Astrocyte of the hippocampus (primary cell): ENCODE measurements at regions not wholly inside any gene's neighbourhood (a gene's known extent, or its start where the extent isn't known, plus 50 kb on each side); places are given as distances from the start of the nearest gene placed in this dataset.

Source experiments
- DNase-seq: peaks from one replicate; pipeline ENCODE4 v3.0.0; 2011; ENCODE audit warnings: low read depth, low spot score

- peak; percentile 64 for DNase-seq
These were observed 409.5 kb downstream of the ARHGEF28 start for GRCh38 chr5:74035521-74035937.

- DNase-seq: peak; percentile 93
These were observed 408.7 kb downstream of the ARHGEF28 start for GRCh38 chr5:74034733-74035132.

- no peak for DNase-seq
These were observed 406.6 kb downstream of the ARHGEF28 start for GRCh38 chr5:74032617-74033016.

- no peak for DNase-seq
These were observed 405.5 kb downstream of the ARHGEF28 start for GRCh38 chr5:74031536-74031935.

- no peak for DNase-seq
These were observed 404.8 kb downstream of the ARHGEF28 start for GRCh38 chr5:74030821-74031220.

- no peak for DNase-seq
These were observed 404.4 kb downstream of the ARHGEF28 start for GRCh38 chr5:74030371-74030770.

- no peak for DNase-seq
These were observed 403.0 kb downstream of the ARHGEF28 start for GRCh38 chr5:74028976-74029375.

GRCh38 chr5:74028406-74028805 is 402.4 kb downstream of the ARHGEF28 start:
- DNase-seq: peak; percentile 82

GRCh38 chr5:74027732-74028338 is 401.8 kb downstream of the ARHGEF28 start:
- no peak for DNase-seq

- no peak for DNase-seq
These were observed 400.3 kb downstream of the ARHGEF28 start for GRCh38 chr5:74026310-74026709.

- DNase-seq: no peak
These were observed 395.1 kb downstream of the ARHGEF28 start for GRCh38 chr5:74021126-74021525.

- DNase-seq: no peak
These were observed 394.5 kb downstream of the ARHGEF28 start for GRCh38 chr5:74020503-74020902.

- no peak for DNase-seq
These were observed 393.9 kb downstream of the ARHGEF28 start for GRCh38 chr5:74019923-74020322.

- peak; percentile 87 for DNase-seq
These were observed 391.8 kb downstream of the ARHGEF28 start for GRCh38 chr5:74017786-74018211.

- no peak for DNase-seq
These were observed 391.1 kb downstream of the ARHGEF28 start for GRCh38 chr5:74017112-74017511.

- DNase-seq: no peak
These were observed 390.4 kb downstream of the ARHGEF28 start for GRCh38 chr5:74016373-74016772.

GRCh38 chr5:74015716-74016115 is 389.7 kb downstream of the ARHGEF28 start:
- no peak for DNase-seq

- DNase-seq: no peak
These were observed 387.2 kb downstream of the ARHGEF28 start for GRCh38 chr5:74013222-74013621.

GRCh38 chr5:74009502-74009901 is 383.5 kb downstream of the ARHGEF28 start:
- no peak for DNase-seq

- no peak for DNase-seq
These were observed 381.2 kb downstream of the ARHGEF28 start for GRCh38 chr5:74007193-74007592.

GRCh38 chr5:73999297-73999696 is 373.3 kb downstream of the ARHGEF28 start:
- DNase-seq: no peak

GRCh38 chr5:73998489-73998888 is 372.5 kb downstream of the ARHGEF28 start:
- peak; percentile 29 for DNase-seq

- no peak for DNase-seq
These were observed 372.0 kb downstream of the ARHGEF28 start for GRCh38 chr5:73997960-73998359.

- DNase-seq: peak; percentile 56
These were observed 370.3 kb downstream of the ARHGEF28 start for GRCh38 chr5:73996151-73996755.
